ENCODE measurements at regions not wholly inside any gene's neighbourhood (a gene's known extent, or its start where the extent isn't known, plus 50 kb on each side); places are given as distances from the start of the nearest gene placed in this dataset.
"Not testable (repeated sequence)": the region's sequence is repeated elsewhere in the genome, so short reads cannot be mapped to it uniquely, and the experiment has no call there.

- intact Hi-C loops (cut with micrococcal nuclease) = loop anchor here (5.0 kb wide), 3 partner anchors 47 to 247 kb away; no protein-coding TSS in a partner anchor
Observed at GRCh38 chr6:105745464-105746129, 340.5 kb upstream of the PRDM1 start.

- intact Hi-C loops (cut with micrococcal nuclease) = loop anchor here (5.0 kb wide), 3 partner anchors 47 to 247 kb away; no protein-coding TSS in a partner anchor
Observed at GRCh38 chr6:105744815-105745214, 341.3 kb upstream of the PRDM1 start.

GRCh38 chr6:105740946-105741645, 338.2 kb upstream of the PREP start:
- intact Hi-C loops (cut with micrococcal nuclease) = no loop called here

DNA sequence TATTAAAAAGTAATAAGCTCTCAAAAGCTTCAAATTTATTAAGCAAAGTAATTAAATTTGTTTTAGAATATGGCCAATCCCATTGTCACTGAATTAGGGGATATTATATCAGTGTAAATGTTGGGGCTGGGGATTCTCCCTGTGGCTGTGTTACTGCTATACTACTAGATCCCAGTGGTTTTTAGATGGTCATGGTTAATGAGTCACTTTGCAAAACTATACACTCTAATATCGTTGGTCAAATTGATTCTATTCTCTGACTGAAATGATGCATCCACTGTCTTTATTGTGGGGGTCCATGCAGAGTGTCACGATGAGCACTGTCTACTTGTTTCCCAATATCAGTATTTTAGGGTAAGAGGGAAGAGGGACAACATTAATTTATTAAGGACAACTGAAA, 336.9 kb upstream of the PREP start:
- intact Hi-C loops (cut with micrococcal nuclease) = no loop called here

DNA sequence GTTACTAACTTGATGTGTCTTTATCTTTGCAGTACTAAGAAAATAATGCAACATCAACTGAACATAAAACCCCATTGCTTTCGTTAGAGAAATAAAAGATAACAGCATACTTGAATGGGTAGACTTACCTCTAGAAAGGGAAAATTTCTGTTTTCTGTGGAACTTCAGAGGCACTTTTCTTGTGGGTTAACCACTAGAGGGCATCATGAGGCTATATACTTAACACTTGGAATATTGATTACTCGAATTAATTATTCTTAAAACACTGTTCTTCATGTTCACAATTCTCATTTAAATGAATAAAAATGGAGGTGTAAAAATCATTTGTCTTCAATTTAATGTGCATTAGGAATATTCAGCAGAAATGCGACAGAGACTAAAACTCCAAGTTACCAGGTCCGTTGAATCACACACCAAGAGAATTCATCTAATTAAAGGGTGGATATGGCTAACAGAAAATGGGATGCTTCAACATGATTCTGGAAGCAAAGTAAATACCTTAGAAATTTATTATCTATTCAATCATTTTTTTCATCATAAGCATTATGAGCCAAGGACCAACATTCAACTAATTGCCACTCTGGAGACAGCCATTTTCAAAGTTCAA, 330.8 kb upstream of the PREP start:
- intact Hi-C loops (cut with micrococcal nuclease) = loop anchor here (1.0 to 5.0 kb wide), 5 partner anchors 249 to 567 kb away; partner anchors contain the start of gene PRDM1

- intact Hi-C loops (cut with micrococcal nuclease) = loop anchor here (5.0 kb wide), 1 partner anchor 82 kb away; no protein-coding TSS in a partner anchor
Observed at GRCh38 chr6:105728995-105729394, 326.1 kb upstream of the PREP start.

DNA sequence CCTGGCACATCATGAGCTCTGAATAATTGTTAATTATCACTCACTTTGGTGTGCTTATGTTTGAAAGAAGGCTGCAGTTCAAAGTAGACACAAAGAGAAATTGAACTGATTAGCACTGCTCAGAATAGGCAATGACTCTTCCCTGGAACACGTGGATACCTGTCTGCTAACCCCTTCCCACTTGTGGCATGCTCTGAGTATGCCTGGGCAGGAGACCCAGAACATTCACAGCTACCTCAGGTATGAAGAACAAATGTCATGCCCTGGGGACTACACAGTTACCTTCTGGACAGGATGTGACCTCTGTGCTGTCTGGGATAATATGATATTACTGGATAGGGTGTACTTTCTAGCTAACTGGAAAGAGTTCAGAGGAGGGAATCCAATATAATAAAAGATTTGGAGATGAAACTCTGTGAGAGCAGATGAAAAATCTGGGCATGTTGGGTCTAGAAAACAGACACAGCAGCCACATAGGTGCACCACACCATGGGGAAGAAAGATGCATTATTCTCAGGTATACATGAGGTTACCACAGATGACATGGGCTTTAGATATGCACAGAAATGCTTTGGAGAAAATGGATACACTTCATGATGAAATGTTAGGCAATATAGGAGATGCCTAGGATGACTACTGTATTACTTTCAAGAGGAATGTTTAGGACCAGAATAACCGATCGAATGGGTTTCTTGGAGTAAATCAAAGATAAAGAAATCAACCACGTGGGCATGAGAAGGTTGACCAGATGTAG, 324.2 kb upstream of the PREP start:
- intact Hi-C loops (cut with micrococcal nuclease) = loop anchor here (5.0 kb wide), 1 partner anchor 80 kb away; no protein-coding TSS in a partner anchor

GRCh38 chr6:105714846-105715245, 312.0 kb upstream of the PREP start:
- intact Hi-C loops (cut with micrococcal nuclease) = no loop called here

GRCh38 chr6:105713474-105714118, 310.7 kb upstream of the PREP start:
- intact Hi-C loops (cut with micrococcal nuclease) = no loop called here

GRCh38 chr6:105711216-105711615, 308.3 kb upstream of the PREP start:
- intact Hi-C loops (cut with micrococcal nuclease) = no loop called here

- intact Hi-C loops (cut with micrococcal nuclease) = no loop called here
Observed at GRCh38 chr6:105705608-105706007, 302.7 kb upstream of the PREP start.

GRCh38 chr6:105695461-105695860, 292.6 kb upstream of the PREP start:
- intact Hi-C loops (cut with micrococcal nuclease) = no loop called here

- intact Hi-C loops (cut with micrococcal nuclease) = no loop called here
Observed at GRCh38 chr6:105692613-105693215, 289.8 kb upstream of the PREP start.

DNA sequence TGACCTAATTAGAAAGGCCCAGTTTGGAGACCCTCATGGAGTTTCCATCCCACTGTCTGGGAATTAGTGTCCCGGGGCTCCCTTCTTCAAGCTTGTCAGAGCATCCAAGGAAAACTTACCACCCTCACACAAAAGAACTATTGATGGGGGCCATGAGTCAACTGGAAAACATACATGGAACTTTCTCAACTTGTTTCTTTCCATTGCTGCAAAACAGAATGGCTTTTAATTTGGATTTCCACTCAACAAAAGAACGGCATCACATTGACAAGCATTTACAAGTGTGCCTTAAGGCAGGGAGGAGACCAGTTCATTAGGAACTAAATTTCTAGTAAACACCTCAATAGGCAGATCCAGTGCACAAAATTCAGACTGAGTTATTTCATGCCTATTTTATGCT, 289.1 kb upstream of the PREP start:
- intact Hi-C loops (cut with micrococcal nuclease) = no loop called here

GRCh38 chr6:105691081-105691480, 288.2 kb upstream of the PREP start:
- intact Hi-C loops (cut with micrococcal nuclease) = no loop called here

DNA sequence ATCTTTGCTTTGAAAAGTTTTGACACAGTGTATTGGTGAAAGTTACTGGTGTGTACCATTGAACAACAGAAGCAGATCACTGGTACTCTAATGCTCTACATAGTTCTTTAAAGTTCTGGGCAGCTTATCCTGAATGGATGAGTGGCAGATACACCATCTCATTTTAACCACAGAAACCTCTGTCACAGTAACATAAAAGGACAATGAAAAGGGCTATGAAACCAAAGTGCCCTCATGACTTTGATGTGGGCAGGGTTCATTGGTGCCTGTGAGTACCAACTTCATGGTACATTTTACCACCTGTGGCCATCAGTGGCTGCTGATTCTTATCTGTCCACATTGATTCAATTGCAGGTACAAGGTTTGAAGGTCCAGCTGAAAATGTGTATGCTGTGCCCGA, 285.7 kb upstream of the PREP start:
- intact Hi-C loops (cut with micrococcal nuclease) = no loop called here

GRCh38 chr6:105686793-105687192, 283.9 kb upstream of the PREP start:
- intact Hi-C loops (cut with micrococcal nuclease) = not testable (repeated sequence)

DNA sequence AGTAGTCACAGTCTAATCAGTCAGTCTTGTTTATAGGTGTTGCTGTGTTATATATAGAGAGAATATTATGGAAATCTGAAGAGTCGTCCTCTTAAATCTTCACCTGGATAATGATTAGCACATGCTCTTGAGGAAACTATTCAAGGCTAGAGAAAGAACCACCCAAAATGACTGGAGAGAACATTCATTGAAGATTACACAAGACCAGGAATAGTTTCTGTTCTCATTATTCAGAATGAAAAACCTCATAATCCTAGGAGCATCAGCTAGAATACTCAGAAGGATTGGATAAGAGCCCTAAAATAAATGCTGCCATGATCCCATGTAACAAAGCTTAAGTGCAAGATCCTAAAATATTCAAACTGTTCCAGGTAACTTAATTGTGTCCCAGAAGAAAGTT, 278.2 kb upstream of the PREP start:
- intact Hi-C loops (cut with micrococcal nuclease) = no loop called here

- intact Hi-C loops (cut with micrococcal nuclease) = no loop called here
Observed at GRCh38 chr6:105680131-105680530, 277.2 kb upstream of the PREP start.

DNA sequence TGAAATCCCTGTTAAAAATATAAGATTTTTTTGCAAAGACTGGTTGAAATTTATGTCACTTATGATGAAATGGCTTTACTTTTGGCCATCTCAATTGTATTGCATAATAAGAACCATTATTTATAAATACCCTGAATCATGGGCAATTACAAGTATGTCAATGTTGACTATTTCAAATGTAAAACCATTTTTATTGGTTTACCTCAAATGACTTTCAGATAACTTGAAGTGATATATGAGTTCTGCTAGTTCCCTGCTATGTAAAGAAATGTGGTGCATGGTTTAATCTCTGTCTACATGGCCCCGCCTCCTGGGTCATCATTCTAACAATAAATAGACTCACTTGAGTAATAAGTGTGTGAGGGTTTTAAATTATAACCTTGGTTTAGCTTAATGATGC, 275.6 kb upstream of the PREP start:
- intact Hi-C loops (cut with micrococcal nuclease) = no loop called here
